ENCODE measurements at regions not wholly inside any gene's neighbourhood (a gene's known extent, or its start where the extent isn't known, plus 50 kb on each side); places are given as distances from the start of the nearest gene placed in this dataset.

- no peak for DNase-seq (ENCODE audit: low read depth in 1 of 2, low spot score in 1 of 2)
- Histone ChIP-seq H3K4me3 (replicated peaks; ENCODE audit: insufficient read depth, low read length) (no peak overlapping the region), H3K27me3 (ENCODE audit: insufficient read depth, poor library complexity, severe bottlenecking) (no peaks in the 10 kb centered on the region), H3K27ac (replicated peaks) (no peak overlapping the region)
- TF ChIP-seq SPI1 (IDR thresholded peaks at IDR 0.05; ENCODE audit: borderline replicate concordance, low read depth) = no peak
- no peak for TF ChIP-seq GABPA (IDR thresholded peaks at IDR 0.05; ENCODE audit: low read depth)
- TF ChIP-seq, protein P1, sequence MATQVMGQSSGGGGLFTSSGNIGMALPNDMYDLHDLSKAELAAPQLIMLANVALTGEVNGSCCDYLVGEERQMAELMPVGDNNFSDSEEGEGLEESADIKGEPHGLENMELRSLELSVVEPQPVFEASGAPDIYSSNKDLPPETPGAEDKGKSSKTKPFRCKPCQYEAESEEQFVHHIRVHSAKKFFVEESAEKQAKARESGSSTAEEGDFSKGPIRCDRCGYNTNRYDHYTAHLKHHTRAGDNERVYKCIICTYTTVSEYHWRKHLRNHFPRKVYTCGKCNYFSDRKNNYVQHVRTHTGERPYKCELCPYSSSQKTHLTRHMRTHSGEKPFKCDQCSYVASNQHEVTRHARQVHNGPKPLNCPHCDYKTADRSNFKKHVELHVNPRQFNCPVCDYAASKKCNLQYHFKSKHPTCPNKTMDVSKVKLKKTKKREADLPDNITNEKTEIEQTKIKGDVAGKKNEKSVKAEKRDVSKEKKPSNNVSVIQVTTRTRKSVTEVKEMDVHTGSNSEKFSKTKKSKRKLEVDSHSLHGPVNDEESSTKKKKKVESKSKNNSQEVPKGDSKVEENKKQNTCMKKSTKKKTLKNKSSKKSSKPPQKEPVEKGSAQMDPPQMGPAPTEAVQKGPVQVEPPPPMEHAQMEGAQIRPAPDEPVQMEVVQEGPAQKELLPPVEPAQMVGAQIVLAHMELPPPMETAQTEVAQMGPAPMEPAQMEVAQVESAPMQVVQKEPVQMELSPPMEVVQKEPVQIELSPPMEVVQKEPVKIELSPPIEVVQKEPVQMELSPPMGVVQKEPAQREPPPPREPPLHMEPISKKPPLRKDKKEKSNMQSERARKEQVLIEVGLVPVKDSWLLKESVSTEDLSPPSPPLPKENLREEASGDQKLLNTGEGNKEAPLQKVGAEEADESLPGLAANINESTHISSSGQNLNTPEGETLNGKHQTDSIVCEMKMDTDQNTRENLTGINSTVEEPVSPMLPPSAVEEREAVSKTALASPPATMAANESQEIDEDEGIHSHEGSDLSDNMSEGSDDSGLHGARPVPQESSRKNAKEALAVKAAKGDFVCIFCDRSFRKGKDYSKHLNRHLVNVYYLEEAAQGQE (IDR thresholded peaks at IDR 0.05; ENCODE audit: insufficient replicate concordance, low read depth) = no peak
- no peak for TF ChIP-seq CTCF (IDR thresholded peaks at IDR 0.05; ENCODE audit: insufficient read depth, low read length)
- TF ChIP-seq POLR2AphosphoS5 (IDR thresholded peaks at IDR 0.05; ENCODE audit: low read depth) = no peak
Measured at GRCh38 chr4:136670265-136670664, 862.0 kb downstream of the PCDH18 start.

GRCh38 chr4:136664988-136665387 lies 867.3 kb downstream of the PCDH18 start:
- Histone ChIP-seq H3K27ac (replicated peaks) (no peak overlapping the region), H3K4me3 (replicated peaks; ENCODE audit: insufficient read depth, low read length) (no peak overlapping the region), H3K27me3 (ENCODE audit: insufficient read depth, poor library complexity, severe bottlenecking) (no peaks in the 10 kb centered on the region)
- no peak for DNase-seq (ENCODE audit: low read depth in 1 of 2, low spot score in 1 of 2)
- TF ChIP-seq POLR2AphosphoS5 (IDR thresholded peaks at IDR 0.05; ENCODE audit: low read depth) = no peak
- TF ChIP-seq, protein P1 (IDR thresholded peaks at IDR 0.05; ENCODE audit: insufficient replicate concordance, low read depth) = no peak
- no peak for TF ChIP-seq SPI1 (IDR thresholded peaks at IDR 0.05; ENCODE audit: borderline replicate concordance, low read depth)
- TF ChIP-seq GABPA (IDR thresholded peaks at IDR 0.05; ENCODE audit: low read depth) = no peak
- no peak for TF ChIP-seq CTCF (IDR thresholded peaks at IDR 0.05; ENCODE audit: insufficient read depth, low read length)

GRCh38 chr4:136662539-136662938 lies 869.8 kb downstream of the PCDH18 start:
- Histone ChIP-seq H3K27ac (replicated peaks) (no peak overlapping the region), H3K27me3 (ENCODE audit: insufficient read depth, poor library complexity, severe bottlenecking) (no peaks in the 10 kb centered on the region), H3K4me3 (replicated peaks; ENCODE audit: insufficient read depth, low read length) (no peak overlapping the region)
- no peak for DNase-seq (ENCODE audit: low read depth in 1 of 2, low spot score in 1 of 2)
- no peak for TF ChIP-seq SPI1 (IDR thresholded peaks at IDR 0.05; ENCODE audit: borderline replicate concordance, low read depth)
- TF ChIP-seq, protein P1 (IDR thresholded peaks at IDR 0.05; ENCODE audit: insufficient replicate concordance, low read depth) = no peak
- TF ChIP-seq CTCF (IDR thresholded peaks at IDR 0.05; ENCODE audit: insufficient read depth, low read length) = no peak
- TF ChIP-seq POLR2AphosphoS5 (IDR thresholded peaks at IDR 0.05; ENCODE audit: low read depth) = no peak
- TF ChIP-seq GABPA (IDR thresholded peaks at IDR 0.05; ENCODE audit: low read depth) = no peak

All from HL-60 (cell line).